Pancreas (tissue), 10 donors: ENCODE measurements at regions not wholly inside any gene's neighbourhood (a gene's known extent, or its start where the extent isn't known, plus 50 kb on each side); places are given as distances from the start of the nearest gene placed in this dataset.
A peak's percentile ranks its signal among the peaks of the same experiment; 100 is the strongest.

Experiments
- ATAC-seq, 4 donors: fragments of 200-7000 bp; cut with Tn5 transposase; one replicate each; pipeline versions ENCODE4 v1.8.0 to v1.9.1; 2020; ENCODE audit warnings: mild to moderate bottlenecking in 4 of 4, moderate library complexity in 4 of 4
- DNase-seq, 6 donors: peaks; one replicate each; pipeline ENCODE4 v3.0.0-alpha.2; 2020
- FAIRE-seq: peaks from 2 replicates; lab custom pipeline; 2012; peaks lifted over from hg19 to GRCh38; lab: Jason Lieb, UNC
- H3K27ac ChIP-seq, 4 donors: fragments of 200-600 bp; sonication (generic); 1 replicate in 3 of 4; 2 replicates in 1 of 4; pipeline versions ENCODE4 v1.5.0 to v1.8.0; 2020
- H3K27me3 ChIP-seq, 4 donors: fragments of 200-600 bp; one replicate each; pipeline ENCODE4 v1.8.0; 2021
- H3K36me3 ChIP-seq, 3 donors: fragments of 200-600 bp; sonication (generic) in 1 of 3; one replicate each; pipeline versions ENCODE4 v1.5.0 to v1.8.0; 2020 to 2021
- H3K4me1 ChIP-seq, 3 donors: fragments of 200-600 bp; one replicate each; pipeline ENCODE4 v1.8.0; 2021
- H3K4me3 ChIP-seq, 4 donors: fragments of 200-600 bp; sonication (generic) in 2 of 4; one replicate each; pipeline versions ENCODE4 v1.5.0 to v1.8.0; 2020 to 2021
- H3K9me3 ChIP-seq, 4 donors: fragments of 200-600 bp; one replicate each; pipeline ENCODE4 v1.8.0; 2021
- WGBS, 2 donors: extraction: QIAGEN DNeasy Blood & Tissue Kit; methylation state at CpG; one replicate each; pipeline ENCODE4 v1.1.7; 2013; 5-methylcytosine and 5-hydroxymethylcytosine counted together
- intact Hi-C, 3 donors: fragments of 100-400 bp; cut with DNase I; formaldehyde crosslinking; loops; one replicate each; pipeline versions ENCODE4 v1.11.1 to v1.14.2; 2022
- TF ChIP-seq, protein P1 (sequence below), 4 donors: fragments of 200-600 bp; sonication (generic) in 3 of 4; IDR thresholded peaks; one replicate each; pipeline versions ENCODE4 v1.5.0 to v1.8.0; 2021; ENCODE audit warnings: antibody characterized with exemption in 4 of 4
- donor health status: healthy with polysubstance abuse.
- donor health status: DM: no; HTN: no; CAD: no; lungs with moderate emphysema.
- donor health status: DM: no; HTN: no; CAD: no.
- donor health status: control.
- donor health status: control.
- donor health status: Bipolar disorder and iron deficiency.
- donor health status: DM: yes; HTN: yes; CAD: no.
- donor health status: DM: no; HTN: no; CAD: no.
- donor health status: DM: no; HTN: no; CAD: no.
- donor health status: DM: yes; HTN: yes; CAD: no.

DNA sequence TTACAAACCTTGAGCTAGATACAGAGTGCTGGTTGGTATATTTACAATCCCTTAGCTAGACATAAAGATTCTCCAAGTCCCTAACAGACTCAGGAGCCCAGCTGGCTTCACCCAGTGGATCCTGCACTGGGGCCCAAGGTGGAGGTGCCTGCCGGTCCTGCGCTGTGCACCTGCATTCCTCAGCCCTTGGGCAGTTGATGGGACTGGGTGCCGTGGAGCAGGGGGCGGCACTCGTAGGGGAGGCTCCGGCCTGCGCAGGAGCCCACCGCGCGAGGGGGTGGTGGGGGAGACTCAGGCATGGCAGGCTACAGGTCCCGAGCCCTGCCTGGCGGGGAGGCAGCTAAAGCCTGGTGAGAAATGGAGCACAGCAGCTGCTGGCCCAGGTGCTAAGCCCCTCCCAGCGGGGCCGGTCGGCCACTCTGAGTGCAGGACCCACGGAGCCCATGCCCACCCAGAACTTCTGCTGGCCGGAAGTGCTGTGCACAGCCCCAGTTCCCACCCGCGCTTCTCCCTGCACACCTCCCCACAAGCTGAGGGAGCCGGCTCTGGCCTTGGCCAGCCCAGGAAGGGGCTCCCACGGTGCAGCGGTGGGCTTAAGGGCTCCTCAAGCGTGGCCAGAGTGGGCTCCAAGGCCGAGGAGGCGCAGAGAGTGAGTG, 1464.7 kb downstream of the EFNA5 start:
- Histone ChIP-seq H3K27me3 (no peaks in the 10 kb centered on the region), H3K36me3 (no peaks in the 10 kb centered on the region), H3K4me1 (no peaks in the 10 kb centered on the region), H3K4me3 (no peak overlapping the region), H3K27ac (no peak overlapping the region), H3K9me3 (no peaks in the 10 kb centered on the region)
- intact Hi-C loops, result no loop called here
- ATAC-seq (no peak), FAIRE-seq (no peak), DNase-seq (peak in 2 of 6 donors; percentile 35 to 52)
- TF ChIP-seq, protein P1, sequence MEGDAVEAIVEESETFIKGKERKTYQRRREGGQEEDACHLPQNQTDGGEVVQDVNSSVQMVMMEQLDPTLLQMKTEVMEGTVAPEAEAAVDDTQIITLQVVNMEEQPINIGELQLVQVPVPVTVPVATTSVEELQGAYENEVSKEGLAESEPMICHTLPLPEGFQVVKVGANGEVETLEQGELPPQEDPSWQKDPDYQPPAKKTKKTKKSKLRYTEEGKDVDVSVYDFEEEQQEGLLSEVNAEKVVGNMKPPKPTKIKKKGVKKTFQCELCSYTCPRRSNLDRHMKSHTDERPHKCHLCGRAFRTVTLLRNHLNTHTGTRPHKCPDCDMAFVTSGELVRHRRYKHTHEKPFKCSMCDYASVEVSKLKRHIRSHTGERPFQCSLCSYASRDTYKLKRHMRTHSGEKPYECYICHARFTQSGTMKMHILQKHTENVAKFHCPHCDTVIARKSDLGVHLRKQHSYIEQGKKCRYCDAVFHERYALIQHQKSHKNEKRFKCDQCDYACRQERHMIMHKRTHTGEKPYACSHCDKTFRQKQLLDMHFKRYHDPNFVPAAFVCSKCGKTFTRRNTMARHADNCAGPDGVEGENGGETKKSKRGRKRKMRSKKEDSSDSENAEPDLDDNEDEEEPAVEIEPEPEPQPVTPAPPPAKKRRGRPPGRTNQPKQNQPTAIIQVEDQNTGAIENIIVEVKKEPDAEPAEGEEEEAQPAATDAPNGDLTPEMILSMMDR (IDR thresholded peaks at IDR 0.05), result no peak
- WGBS, 2 donors, result 87 to 91% methylated on average over 24 to 25 of the region's 25 CpGs

DNA sequence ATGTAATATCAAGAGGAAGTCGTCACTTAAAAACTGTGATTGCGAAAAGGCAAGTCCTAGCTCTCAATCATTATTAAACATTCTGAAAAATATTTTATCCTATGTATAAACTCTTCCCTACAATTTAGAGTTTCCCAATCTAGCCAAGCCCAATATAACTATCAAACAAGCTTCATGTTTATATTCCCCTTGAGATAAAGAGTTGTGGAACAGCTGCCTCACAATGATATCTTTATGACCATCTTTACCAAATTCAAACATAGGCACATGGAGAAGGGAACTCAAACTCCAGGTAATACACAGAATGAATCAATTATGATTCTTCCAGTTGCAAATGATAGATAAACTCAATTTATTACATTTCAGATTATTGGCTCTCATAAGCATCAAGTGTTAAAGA, 1468.7 kb downstream of the EFNA5 start:
- TF ChIP-seq, protein P1 (IDR thresholded peaks at IDR 0.05), result no peak
- FAIRE-seq (no peak), DNase-seq (no peak), ATAC-seq (no peak)
- no peaks in the 10 kb centered on the region for H3K36me3 ChIP-seq
- no peaks in the 10 kb centered on the region for H3K4me1 ChIP-seq
- WGBS, 2 donors, result 85 to 89% methylated on average over 2 of the region's 2 CpGs
- H3K27me3 ChIP-seq, result no peaks in the 10 kb centered on the region
- intact Hi-C loops, result no loop called here
- H3K9me3 ChIP-seq, result no peaks in the 10 kb centered on the region
- H3K4me3 ChIP-seq, result no peak overlapping the region
- no peak overlapping the region for H3K27ac ChIP-seq

DNA sequence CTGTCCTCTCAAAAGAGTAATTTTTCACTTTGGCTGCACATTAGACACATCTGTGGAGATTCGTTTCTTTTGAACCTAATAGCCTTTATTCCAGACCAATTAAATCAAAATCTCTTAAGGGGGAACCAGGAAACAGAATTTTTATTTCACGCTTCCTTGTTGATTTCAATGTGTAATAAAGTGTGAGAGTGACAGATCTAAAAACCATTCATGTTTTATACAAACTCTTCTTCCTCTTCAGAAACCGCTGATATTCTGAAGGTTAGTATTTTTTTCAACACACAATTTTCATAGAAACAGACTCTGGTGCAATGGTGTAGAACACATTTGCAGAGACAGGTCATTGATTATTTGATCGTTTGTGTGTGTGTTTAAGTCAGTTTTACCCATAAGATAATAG, 1469.8 kb downstream of the EFNA5 start:
- DNase-seq (no peak), FAIRE-seq (no peak), ATAC-seq (no peak)
- intact Hi-C loops, result no loop called here
- H3K9me3 ChIP-seq, result no peaks in the 10 kb centered on the region
- H3K4me1 ChIP-seq, result no peaks in the 10 kb centered on the region
- no peaks in the 10 kb centered on the region for H3K27me3 ChIP-seq
- TF ChIP-seq, protein P1 (IDR thresholded peaks at IDR 0.05), result no peak
- no peaks in the 10 kb centered on the region for H3K36me3 ChIP-seq
- no peak overlapping the region for H3K27ac ChIP-seq
- H3K4me3 ChIP-seq, result no peak overlapping the region
- WGBS, 2 donors, result 58 to 61% methylated on average over 4 of the region's 4 CpGs

DNA sequence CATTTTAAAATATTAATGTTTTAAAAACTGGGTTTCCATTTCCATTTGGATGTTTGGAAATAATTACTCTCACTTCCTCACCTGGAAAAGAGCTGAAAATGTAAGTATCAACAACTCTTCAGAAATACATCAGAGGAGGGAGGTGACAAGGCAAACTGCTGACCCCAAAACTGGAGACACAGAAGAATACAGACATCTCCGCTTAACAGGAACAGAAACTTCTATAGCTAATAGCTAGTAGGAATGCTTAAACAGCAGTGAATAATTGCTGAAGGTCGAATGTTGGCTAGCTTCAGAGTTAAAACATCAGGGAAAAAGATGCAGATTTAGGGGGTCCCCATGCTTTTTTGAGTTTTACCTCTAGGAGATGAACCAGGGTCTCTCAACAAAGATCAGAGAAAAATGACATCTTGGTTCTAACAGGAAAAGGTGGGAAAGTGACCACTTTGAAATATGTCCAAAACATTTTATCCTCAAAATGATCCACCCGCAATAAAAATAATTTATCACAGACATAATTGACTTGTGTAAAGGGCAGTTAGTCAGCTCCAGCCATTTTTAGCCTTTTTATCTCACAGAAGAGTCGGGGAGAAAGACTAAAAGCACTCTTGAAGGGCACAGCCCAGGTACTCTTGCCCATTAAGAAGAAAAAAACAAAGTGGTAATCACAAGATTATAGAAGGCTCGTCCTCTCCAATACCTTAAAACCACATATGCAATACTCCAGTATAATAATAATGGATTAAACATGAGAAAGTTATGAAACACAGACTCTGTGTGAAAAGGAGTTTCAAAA, 1474.9 kb downstream of the EFNA5 start:
- FAIRE-seq (no peak), ATAC-seq (no peak), DNase-seq (no peak)
- intact Hi-C loops, result no loop called here
- TF ChIP-seq, protein P1 (IDR thresholded peaks at IDR 0.05), result no peak
- Histone ChIP-seq H3K4me1 (no peaks in the 10 kb centered on the region), H3K27me3 (no peaks in the 10 kb centered on the region), H3K9me3 (no peaks in the 10 kb centered on the region), H3K27ac (no peak overlapping the region), H3K4me3 (no peak overlapping the region), H3K36me3 (no peaks in the 10 kb centered on the region)
- WGBS, 2 donors, result 48 to 60% methylated on average over 5 of the region's 5 CpGs
